8988T (cell line): ENCODE measurements at regions not wholly inside any gene's neighbourhood (a gene's known extent, or its start where the extent isn't known, plus 50 kb on each side); places are given as distances from the start of the nearest gene placed in this dataset.

ENCODE experiments used
- DNase-seq: peaks from one replicate; pipeline ENCODE4 v3.0.0; 2011

DNA sequence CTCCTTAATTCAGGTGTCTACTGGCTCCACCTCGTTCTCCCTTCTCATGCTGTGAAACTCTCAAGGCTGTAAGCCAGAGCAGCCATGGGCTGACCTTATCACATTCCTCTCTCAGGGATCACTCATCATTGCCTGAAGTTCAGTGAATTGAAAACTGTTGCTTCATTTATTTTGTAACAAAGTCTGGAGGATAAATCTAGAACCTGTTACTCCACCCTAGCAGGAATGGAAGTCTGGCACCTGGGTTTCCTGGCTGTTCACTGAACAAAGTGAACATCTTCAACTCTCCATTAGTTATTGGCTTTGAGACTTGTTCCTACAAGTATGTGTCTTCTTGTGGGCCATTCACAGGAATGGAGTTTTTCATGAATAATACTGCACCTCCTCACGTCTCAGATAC is 584.1 kb downstream of the PTPRU start:
- DNase-seq = no peak

DNA sequence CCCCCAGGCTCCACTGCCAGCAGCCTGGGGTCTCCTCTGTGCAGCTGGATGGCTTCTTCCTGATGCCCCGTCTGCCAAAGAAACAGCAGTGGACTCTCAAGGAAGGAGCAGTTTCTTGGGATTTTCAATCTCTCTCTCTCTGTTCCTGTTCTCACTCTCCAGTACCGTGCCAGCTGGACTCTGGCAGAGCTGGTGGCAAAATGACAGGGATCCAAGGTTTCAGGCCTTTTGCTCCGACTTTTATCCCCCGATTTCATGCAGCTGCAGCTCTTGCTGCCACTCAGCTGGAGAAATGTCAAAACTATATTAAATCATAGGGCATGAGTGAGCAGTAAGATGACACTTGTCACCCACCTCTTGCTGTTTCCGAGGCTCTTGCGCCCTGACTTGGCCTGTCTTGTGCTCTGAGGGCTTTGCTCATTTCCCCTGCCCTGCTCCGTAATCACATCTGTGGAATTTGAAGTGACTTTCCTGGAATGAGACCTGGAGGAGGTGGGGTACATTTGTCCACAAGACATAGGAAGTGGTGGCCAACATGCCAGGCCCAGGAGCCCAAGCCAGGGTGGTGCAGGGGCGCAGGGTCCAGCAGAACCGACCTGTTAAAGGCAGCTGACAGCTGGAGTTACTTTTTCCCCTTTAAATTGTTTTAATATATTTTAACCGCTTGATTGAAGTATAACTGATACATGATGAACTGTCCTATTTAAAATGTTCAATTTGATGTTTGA is 576.2 kb downstream of the PTPRU start:
- DNase-seq = no peak

DNA sequence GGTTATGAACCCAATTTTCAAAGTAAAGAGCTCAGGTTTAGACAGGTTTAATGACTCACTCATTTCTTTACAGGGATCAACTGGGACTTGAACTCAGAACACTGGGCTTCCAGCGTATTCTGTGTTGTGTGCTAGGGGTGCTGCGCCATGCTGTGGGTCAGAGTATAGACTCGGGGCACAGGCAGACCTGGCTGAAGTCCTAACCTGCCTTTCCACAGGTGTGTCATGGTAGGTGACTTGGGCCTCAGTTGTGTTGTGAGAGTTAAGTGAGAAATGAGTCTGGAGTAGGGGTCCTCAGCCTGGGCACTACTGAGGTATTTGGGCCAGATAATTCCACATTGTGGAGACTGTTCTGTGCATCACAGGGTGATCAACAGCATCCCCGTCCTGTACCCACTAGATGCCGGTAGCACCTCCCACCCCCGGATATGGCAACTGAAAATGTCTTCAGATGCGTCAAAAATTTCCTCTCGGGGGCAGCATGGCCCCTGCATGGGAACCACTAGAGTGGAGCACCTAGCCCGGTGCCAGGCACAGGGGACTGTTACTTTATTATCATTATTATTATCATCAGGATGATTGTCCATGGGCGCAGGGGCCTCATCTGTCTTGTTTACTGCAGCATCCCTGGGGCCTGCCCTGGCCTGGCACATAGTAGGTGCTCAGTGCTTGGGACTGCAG is 575.5 kb downstream of the PTPRU start:
- DNase-seq = no peak

DNA sequence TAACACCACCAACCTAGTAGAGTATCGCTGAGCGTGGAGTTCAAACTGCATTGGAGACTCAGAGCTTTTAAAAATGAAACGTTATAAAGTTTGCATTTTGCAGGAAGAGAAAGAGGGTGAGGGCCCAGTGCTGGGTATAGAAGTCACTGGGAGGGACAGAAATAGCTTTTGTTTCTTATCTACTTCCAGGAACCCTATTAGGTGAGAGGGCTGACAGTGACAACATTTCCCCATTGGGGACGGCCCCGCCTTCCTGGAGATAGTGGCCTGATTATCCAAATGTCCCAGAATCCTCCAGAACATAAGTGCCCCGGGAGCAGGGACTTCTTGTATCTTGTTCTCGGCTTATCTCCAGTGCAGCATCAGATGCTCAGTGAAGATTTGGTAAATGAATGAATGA is 574.9 kb downstream of the PTPRU start:
- DNase-seq = no peak

DNA sequence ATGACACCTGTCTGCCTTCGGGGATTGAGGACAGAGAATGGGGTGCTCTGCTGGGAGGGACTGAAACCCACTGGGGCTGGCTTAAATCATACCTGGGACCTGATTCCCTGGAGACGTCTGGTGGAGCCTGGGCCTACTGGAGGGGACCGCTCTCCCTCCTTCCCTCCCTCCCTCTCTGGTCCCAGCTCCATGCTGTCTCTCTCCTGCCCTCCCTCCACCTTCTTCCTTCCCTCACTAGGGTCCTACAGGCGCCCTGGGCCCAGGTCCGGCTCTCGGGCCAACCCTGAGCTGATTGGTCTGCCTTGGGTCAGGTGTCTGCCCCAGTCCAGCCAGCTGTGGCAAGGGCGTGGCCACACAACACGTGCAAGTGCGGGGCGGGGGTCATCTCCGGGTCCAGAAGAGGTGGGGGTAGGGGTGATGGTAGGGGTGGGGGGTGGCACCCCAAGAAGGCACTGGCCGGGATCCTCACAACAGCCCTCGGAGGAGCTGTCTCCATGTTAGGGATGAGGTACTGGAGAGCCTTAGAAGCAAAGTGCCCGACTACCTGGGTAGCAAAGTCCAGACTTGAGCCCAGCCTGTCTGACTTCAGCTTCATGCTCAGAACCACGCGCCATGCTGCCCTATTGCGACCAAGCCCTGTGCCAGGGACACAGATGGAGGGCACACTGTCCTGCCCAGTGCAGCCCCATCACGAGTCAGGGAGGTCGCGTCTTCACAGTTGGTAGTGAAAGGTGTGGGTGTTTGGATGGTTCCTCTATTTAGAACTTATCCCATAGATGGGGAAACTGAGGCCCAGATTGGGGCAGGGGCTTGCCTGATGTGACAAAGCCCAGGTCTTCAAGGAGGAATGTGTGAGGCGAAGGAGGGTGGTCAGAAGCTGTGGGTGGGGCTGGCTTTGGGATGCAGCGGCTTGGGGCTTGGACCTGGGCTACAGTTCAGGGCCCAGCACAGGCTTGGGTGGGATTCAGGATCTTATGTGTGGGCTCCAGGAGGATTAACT is 574.1 kb downstream of the PTPRU start:
- no peak for DNase-seq

DNA sequence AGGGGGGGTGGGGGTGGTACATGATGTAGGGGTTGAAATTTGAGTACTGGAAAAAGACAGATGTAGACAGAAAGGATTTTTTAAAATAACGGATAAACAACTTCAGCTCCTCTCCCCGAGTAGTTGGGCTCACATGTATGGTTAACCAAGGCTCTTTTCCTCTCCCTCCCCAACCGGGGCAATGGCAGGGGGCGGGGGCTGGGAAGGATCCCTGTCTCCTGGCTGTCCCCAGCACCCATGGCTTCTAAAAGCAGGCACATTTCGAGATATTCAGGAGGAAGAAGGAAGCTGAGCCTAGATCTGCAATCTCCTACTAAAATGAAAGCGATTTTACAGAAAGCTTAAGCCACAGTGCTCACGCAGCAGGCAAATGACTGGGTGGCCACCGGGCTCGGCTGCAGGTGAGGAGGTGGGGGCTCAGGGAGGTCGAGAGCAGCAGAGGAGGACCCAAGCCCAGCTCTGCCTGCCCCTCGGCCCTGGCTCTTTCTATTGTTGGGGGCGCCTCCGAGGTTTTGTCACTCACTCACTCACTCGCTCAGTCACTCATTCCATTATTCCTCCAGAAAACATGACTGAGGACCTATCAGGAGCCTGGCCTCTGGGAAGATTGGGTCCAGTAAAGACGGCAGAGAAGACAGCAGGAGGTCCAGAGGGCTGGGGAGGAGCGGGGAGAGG is 573.3 kb downstream of the PTPRU start:
- no peak for DNase-seq

DNA sequence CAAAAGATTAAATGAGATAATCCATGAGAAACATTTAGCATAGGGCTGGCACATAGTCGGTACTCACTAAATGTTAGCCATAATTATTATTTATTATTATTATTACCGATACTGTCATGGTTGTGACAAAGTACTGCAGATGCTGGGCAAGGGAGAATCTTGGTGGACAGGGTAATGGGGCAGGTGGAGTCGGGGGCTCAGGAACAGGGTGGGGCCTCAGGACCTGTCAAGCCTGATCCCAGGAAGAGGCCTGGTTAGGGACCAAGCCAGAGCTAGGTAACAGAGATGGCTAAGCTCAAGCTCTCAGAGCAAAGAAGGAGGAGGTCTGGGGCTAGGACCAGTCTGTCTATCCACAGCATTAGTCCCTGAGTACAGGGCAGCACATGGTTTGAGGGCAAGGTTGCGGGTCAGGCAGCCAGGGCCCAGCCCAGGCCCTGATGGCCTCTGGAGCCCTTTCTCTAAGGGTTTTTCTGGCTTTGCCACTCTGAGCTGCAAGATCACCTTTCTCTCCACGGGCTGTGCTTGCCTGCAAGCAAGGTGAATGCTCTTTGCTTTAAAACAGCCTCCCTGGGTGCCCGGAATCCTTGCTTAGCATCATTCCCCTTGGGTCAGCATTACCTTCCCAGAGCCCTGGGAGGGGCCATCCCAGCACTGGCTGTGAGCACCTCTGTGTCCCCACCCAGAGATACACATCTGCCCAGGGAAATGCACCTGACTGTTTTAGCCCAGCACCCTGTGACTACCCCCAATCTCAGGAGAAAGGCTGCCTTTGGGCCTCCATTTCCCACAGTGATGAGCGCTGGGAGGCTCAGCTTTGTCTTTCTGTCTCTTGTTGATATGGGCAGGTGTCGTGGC is 572.0 kb downstream of the PTPRU start:
- DNase-seq = no peak

DNA sequence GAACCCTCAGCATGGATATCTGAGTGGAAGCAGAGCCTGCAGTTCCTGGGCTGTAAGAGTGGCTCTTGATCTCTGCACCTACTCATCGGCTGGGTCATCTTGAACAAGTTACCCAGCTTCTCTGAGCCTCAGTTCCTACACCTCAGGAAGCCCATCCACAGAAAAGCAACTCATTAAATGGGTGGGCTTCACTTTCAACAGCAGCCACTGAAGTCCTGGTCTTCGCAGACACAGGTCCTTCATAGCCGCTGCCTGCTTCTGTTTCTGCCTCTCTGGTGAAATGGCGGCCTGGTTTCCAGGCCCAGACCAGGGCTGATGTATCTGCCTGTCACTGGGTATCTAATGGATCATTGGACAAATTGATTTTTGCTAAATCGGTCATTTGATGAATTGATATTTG is 571.4 kb downstream of the PTPRU start:
- DNase-seq = no peak

DNA sequence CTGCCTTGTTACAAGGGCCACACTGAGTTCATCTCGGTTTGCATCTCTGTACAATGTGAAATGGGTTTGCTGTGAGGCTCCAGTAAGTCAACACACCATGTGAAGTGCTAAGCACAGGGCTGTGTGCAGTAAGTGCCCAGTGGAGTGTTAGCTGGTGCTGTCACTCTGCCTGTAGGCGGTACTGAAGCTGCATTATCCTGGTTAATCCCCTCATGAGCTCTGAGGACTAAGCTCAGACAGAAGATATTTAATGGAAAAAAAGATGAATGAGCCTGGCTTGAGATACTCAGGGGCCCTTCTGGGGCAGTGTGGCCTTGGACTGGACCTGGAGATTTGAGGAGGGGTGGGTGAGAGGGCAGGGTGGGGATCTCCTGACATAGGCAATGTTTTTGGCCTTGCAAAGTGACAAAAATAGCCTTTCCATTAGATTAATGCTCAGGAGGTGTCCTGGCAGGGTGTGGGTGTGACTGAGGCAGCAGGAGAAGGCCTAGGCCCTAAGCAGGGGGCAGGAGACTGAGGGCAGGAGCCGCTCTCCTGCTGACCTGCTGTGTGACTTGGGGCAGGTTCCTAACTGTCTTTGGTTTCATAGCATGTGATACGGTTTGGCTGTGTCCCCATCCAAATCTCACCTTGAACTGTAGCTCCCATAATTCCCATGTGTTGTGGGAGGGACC is 570.5 kb downstream of the PTPRU start:
- no peak for DNase-seq

DNA sequence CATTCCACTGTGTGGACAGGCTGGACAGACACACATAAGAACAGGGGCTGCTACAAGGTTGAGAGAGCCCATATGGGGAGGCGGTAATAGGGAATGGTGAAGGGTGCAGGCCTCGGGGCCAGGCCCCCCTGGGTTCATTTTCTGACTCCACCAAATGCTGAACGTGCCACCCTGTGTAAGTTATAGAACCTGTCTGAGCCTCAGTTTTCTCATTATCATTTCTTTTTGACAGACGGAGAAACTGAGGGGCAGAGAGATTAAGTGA is 569.5 kb downstream of the PTPRU start:
- DNase-seq = no peak

DNA sequence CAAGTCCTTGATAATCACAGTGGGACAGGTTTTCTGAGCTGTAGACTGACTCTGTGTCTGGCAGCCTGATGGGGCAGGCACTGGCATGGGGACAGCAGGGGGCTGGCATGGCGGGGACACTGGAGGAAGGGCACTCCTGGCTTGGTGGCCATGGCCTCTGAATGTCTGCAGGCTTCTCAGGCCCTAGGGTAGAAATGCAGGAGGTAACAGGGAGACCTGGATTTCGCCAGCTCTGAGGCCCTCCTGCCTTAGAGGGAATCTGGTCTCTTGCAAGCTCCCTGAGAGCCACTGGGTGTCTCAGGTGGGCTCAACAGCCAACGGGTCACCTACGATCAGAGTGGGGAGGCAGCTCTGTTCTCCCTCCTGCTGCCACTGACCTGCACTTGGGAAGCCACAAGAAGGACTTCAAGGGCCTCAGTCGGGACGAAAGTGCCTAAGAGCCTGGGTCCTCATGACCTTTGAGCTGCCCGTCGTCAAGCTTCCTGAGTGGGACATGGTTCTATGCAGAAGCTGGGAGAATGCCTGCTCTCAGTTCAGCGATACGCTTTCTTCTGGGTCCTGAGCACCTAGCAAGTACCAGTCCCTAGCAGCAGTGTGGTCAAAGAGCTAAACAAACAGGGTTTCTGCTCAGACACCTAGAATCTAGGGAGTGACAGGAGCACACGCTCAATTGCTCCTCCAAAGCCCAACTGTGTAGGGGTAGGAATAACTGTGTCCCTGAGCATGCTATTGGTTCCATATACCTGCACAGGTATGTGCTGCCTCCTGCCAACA is 569.0 kb downstream of the PTPRU start:
- no peak for DNase-seq

DNA sequence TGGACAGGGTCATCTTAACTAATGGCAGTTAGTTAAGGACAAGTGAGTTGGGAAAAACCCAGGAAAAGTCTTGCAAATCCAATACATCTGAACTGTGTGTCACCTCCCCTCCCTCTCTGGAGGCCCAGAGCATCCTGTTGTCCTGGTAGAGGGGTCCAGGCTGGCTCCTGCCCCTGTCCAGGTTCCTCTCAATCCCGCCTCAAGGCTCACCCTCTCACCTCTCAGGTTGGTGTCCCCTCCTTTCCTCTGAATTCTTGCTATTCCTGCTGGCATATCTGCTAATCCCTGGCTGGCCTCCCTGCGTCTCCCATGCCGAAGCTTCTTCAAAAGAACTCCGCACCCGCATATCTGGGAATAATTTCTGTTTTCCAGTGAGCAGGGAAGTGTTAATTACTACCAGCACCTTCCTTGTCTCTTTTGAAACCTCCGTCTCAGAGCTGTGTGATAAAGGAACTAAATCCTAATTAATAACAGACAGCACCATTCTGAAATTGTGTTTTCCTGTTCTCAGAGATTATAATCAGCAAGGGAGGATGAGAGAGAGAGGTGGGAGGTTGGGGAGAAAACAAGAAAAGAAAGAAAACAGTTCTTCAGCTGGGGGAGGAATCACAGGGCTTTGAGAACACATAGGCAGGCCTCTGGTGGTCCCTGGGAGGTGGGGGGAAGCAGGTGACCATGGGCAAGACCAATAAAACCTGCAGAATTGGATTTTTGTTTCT is 568.0 kb downstream of the PTPRU start:
- DNase-seq = no peak

DNA sequence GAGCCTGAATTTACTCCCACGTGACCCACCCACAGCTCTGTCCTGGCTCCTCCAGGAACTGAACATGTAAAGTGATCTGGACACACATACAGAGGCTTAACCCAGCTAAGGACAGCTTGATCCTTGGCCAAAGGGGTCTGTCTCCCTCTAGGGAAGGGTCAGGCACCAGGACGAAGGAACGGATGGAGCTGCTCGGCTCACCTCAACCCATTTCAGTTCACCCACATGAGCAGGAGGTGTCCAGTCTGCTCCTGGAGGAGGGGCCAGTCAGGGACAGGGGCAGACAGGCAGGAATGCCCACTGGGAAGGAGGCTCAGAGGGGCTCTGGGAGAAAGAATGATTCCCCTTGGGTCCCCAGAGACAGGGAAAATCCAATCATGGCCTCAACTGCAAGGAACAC is 567.2 kb downstream of the PTPRU start:
- DNase-seq = no peak

DNA sequence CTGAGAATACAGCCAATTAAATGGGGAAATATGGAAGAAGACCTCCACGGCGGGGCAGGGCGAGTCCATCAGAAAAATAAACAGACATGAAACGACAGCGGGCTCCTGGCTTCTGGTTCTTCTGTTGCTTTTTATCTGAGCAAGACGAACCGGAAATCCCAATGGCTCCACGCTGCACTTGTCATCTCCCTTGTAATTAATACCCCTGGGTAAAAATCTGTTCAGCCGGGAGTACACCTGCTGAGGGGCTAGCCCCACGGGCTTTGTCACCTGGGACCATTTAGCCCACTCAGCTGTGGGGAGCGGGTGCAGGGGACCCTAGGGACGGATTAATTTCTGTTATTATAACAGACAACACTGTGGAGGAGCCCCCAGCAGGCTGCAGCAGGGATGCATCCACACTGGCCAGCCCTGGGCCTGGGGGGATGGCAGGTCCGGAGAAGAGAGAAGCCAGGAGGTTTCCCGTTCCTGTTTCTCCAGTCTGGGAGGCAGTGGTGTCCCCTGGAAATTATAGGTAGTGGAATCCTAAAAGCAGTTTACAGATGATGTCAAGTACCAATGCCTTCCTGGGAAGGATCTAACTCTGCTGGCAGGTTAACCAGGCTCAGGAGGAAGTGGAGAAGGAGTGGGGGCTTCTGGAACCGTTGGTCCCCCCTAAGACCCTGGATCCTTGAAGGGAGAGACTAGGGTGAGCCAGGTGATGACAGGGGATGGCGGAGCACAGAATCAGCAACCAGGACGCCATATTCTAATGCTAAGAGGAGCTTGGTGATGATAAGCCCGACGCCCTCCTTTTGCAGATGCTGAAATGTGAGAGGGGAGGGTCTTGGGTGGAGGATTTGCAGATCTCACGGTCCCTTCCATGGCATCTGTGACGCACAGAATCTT is 566.1 kb downstream of the PTPRU start:
- no peak for DNase-seq

DNA sequence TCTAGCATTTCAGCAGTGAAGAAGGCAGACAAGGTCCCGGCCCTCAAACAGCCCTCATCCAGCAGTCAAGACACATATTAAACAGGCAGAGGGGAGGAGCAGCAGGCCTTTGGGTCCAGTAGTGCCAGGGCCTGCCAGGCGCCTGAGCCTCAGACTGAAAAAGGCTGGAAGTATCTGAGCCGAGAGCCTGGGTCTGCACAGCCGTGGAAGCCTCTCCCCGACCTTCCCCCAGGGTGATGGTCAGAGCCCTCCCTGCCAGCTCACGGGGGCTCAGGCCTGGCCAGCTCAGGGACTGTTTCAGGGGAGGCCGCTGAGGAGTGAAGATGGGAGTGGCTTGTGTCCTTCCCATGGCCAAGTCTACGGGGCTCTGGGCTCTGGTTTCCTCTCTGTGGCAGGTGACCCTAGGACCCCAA is 565.2 kb downstream of the PTPRU start:
- no peak for DNase-seq

DNA sequence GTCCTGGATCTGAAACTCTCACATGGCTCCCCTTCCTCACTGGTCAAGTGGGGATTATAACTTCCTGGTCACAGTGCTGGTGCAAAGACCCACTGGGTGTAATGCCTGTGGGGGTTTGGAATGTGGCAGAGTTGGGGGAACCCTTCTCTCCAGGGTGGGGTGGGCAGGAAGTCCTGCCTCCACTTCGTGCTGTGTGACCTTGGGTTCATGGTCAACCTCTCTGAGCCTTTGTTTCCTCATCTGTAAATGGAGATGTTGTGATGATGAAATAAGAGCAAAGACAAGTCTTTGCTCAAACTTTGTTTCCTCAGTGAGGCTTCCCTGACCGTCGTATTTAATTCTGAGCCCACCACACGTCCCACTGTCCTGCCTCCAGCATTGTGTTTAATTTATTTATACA is 564.7 kb downstream of the PTPRU start:
- DNase-seq = no peak

DNA sequence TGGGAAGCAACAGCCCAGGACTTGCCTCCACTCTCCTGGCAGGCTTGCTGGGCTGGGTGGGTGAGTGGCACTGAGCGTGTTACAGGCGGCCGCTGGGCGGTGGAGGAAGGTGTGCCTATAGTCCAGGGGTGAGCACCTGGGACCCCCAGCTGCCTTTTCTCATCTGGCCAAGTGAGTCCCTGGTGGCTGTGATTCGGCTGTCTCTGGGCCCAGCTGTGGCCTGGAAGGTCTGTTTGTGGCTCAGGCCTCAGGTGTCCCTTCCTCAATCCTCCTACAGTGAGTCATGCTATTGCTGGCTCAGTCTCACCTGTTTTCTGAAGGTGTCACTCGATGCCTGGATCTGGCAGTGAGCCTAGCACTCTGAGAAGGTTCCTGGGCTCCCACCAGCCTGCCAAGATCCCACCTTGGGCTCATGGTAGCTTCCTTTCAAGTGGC is 564.2 kb downstream of the PTPRU start:
- DNase-seq = no peak

DNA sequence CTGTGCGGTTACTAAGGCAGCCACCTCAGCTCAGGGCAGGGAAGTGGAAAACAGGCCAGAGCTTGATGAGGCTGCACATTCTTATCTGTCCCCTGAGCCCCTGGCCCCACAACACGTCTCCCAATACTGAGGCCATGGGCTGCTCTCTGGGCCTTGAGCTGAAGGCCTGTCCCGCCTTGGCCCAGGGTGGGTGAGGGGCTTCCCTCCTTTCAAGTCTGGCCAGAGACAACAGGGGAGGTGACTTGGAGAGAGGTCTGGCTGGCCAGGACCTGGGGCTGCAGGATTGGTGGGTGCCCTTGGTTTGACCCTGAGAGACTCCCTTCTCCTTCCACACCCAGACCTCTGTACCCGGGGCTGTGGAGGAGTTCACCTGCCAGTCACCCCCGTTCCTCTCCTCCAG is 563.8 kb downstream of the PTPRU start:
- DNase-seq = no peak
